Inflammatory macrophage (primary cell): ENCODE measurements at regions not wholly inside any gene's neighbourhood (a gene's known extent, or its start where the extent isn't known, plus 50 kb on each side); places are given as distances from the start of the nearest gene placed in this dataset.

Source experiments
- DNase-seq, 2 donors: peaks; one replicate each; pipeline ENCODE4 v3.0.0-alpha.2; 2020 to 2022

DNA sequence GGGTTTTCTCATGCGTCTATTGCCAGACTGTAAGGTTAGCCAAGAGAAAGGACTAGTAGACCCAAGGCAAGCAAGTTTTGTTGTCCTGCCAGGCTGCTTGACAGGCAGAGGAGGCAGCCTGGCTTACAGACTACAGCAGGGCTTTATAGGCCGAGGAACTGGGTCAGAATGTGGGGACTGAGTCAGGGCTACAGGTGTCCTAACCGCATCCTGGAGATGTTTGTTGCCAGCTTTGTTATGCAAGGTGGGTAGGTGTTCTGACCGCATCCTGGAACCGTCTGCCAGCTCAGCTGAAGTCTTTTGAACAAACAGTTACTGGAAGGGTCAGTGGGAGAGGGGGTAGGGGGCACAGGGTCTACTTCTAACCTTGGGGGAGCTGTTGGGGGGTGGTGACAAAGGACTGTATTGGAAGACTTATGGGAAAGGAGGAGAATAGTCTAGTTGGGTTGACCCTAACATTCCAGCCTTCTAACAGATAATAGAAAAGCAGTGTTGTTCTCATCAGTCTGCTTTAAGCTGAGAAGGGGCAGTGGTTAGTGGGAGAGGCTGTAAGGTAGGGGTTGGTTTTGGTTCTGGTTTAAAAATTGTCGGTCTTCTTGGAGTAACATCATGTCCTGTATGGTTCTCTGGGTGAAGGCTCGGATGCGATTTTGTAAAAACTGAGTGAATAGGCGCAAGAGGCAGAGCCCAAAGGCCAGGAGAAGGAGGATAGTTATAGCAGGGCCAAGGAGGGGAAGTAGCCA lies 913.8 kb upstream of the SLITRK5 start:
- DNase-seq = no peak

DNA sequence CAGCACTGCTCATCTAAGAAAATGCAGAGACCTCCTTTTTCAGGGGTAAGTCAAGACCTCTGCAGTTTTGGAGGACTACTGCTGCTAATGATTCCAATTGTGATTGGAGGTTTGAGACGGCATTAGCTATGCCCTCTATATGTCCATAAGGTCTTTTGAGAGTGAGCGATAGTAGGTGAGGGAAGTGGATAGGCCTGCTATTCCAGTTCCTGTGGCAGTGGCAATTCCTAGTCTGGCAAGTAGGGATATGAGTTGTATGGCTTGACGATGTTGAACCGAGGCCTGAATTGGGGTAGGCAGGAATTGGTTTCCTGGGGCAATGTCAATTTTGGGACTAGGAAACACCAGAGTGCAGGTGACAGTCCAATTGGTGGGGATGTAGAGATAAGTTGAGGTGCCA lies 913.1 kb upstream of the SLITRK5 start:
- no peak for DNase-seq

DNA sequence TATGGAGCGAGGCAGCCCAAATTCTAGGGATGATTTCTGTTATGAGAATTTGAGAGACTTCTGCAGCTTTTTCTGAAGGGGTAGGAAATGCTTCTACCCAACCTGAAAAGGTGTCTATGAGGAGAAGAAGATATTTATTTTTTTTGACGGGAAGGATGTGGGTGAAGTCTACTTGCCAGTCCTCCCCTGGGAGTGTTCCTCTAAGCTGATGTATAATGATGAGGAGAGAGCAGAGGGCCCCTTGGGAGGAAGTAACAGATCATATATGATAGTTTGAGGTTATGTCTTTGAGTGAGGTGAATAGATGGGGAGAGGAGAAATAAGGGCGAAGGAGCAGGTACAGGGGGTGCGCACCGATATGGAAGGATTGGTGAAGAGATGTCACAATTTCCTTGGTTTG lies 910.6 kb upstream of the SLITRK5 start:
- no peak for DNase-seq

DNA sequence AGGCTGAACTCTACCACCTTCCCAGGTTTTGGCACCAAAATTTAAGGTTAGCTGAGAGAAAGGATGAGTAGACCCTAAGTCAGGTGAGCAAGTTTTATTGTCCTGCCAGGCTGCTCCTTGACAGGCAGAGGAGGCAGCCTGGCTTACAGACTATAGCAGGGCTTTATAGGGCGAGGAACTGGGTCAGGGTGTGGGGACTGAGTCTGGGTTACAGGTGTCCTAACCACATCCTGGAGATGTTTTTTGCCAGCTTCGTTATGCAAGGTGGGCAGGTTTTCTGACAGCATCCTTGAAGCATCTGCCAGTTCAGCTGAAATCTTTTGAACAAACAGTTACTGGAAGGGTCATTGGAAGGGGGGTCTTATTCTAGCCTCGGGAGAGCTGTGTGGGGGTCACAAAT lies 905.7 kb upstream of the SLITRK5 start:
- no peak for DNase-seq

DNA sequence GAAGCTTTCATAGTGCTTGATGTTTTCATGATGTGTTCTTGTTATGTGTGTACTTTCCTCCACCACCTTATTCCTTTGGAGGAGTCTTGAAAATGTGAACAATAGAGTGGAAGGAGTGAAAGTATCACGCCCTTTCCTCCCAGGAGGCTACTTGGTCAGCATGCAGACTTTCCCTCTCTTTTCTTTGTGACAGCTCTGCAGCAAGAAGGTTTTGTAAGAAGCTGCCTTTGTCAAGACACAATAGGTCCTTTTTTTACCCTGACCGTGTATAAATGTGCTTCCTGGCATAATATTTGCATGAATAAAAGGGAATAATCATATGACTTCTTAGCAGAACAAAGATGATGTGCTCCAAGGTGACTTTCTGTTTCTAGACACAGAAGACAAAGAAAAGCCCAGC lies 882.6 kb upstream of the SLITRK5 start:
- no peak for DNase-seq

DNA sequence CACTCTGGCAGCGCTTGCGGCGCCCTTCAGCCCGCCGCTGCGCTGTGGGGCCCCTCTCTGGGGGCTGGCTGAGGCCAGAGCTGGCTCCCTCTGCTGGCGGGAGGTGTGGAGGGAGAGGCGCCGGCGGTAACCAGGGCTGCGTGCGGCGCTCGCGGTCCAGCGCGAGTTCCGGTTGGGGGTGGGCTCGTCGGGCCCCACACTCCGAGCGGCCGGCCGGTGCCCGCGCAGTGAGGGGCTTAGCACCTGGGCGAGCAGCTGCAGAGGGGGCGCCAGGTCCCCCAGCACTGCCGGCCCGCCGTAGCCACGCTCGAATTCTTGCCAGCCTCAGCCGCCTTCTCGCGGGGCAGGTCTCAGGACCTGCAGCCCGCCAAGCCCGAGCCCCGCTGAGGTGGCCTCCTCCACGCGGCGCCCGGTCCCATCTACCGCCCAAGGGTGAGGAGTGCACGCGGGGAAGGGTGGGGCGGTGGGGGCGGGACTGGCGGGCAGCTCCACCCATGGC lies 879.0 kb upstream of the SLITRK5 start:
- DNase-seq = no peak

DNA sequence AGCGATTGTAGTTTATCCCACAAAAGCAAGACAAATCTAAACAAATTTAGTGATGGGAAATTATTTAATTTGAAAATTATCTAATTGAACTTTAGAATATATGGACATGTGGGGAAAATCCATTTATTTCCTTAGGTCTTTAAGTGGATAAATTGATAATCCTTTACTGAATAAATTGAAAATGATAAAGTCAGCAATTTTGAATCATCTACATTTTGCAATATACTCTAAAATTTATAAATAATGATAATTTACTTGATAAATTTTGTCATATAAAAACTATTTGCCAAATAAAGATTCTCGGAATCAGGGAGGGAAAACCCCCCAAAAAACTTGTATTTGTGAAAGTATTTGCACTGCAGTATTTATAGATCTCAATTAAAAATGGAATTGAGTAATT lies 875.3 kb upstream of the SLITRK5 start:
- DNase-seq = no peak

DNA sequence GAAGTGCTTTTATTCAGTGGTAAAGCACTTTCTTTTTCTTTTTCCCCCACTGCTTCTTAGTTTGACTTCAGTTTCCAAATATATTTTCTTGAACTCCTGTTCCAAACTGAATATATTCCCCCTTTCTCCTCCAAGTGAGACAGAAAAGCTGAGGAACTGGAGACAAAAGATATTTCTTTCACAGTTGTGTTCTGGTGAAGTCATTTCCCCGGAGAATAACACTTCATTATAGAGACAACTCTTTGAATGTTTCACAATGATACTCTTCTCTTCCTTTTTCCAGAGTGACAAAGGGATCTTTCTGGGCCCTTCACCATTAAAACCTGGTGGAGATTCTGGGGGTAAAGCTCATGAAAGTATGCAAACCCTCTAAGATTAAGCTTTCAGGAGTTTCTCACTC lies 860.8 kb upstream of the SLITRK5 start:
- no peak for DNase-seq

DNA sequence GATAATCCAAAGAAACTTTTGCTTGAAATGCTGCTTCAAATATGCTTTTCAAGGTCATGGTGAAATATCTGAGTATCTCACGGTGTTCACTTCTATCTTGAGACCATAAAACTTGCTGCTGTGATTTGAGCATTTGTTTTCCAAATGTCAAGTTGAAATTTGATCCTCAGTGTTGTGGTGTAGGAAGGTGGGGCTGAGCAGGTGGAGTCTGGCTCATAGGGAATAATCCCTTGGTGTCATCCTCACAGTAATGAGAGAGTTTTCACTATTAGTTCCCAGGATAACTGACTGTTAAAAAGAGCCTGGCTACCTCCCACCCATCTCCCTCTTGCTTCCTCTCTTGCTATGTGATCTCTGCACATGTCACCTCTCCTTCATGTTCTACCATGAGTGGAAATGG lies 858.0 kb upstream of the SLITRK5 start:
- no peak for DNase-seq

DNA sequence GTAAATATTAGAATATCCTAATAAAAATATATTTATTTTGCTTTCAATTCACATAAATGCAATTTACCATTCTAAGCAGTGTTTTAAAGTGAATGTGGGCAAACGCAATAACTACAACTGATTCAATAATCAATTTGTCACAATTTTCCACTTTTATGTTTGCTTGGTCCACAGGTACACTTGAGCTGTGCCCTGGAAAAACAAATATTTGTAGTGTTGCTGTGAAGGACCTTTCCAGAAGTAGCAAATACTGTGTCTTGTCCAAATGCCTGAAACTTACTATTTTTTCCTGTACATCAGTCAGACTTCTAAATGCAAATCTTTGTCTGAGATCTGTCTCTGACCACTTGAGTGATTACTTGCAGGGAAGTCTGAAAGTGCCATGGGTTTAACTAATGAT lies 845.8 kb upstream of the SLITRK5 start:
- DNase-seq = no peak

DNA sequence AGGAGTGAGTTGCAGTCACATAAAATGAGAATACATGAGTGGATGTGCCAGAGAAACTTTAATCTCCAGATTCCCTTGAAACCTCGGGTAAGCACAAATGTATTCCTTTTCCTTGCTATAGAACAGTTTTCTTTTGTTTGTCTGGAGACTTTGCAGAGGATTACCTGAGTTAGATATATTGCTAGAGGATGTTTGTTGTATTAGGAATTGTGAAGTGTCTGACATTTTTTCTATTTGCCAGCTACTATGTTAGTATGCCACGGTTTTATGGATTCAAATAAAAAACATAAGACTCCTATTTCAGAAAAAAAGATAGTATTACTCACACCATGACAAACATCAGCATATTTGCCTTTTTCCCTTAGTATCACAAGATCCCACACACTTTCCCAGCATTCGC lies 844.9 kb upstream of the SLITRK5 start:
- no peak for DNase-seq

DNA sequence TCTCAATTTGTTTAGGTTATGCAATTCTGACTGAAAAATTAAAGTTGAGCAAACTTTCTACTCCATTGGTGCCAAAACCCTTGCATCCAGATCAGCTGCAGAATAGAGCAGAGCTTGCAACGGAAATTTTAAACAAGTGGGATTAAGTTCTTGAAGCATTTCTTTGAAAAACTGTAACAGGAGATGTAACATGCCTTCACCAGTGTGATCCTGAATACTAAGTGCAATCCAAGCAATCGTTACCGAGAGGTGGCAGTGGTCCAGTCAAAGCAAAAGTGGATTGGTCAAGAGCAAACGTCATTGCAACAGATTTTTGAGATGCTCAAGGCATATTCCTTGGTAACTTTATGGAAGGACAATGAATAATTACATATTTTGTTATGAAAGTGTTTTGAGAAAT lies 841.1 kb upstream of the SLITRK5 start:
- DNase-seq = no peak

DNA sequence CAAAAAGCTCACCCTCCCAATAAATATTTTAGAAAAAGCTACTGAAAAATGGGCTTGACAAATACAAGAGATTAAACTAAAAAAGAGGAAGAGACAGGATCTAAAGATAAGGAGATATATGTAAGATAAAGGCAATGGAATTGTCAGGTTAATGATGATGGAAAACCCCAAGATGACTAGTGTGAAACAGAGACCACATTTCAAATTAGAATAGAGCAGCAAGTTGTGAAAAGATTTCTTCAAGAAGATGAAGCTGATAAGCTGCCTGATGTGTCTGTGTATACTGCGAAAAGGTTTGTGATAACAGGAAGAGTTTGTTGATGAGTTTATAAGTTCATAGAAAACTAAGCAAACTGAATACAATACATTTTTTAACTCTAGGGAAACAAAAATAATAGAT lies 840.1 kb upstream of the SLITRK5 start:
- no peak for DNase-seq

DNA sequence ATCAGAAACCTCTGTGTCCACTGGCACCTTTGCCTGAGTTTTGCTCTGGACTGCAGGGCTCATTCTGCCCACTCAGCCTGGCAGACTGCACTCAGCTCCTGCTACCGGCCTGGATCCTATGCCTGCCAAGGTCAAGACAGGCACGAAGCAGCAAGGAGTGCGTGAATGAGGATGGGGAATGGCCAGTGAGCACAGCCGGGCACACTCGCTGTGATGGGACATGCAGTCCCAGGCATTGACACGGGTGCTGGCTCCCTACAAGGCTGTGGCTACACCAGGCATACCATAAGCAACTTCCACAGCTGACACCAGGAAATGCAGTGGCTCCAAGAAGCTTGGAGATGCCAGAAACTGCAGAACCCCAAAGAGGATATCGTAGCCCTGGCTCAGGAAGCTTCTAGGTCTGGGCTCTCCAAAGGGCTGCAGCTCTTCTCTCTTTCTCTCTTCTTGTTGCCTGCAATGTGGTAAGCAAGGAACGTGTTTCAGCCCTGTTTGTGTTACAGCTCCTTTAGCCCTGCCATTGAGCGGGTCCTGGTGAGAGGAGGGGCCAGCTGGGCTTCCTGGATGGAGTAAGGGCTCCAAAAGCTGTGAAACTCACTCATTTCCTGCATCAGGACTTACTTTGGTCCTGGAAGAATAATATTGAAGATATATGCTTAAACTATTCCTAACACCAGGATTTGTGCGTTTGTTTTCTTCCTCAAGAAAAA lies 832.6 kb upstream of the SLITRK5 start:
- no peak for DNase-seq

DNA sequence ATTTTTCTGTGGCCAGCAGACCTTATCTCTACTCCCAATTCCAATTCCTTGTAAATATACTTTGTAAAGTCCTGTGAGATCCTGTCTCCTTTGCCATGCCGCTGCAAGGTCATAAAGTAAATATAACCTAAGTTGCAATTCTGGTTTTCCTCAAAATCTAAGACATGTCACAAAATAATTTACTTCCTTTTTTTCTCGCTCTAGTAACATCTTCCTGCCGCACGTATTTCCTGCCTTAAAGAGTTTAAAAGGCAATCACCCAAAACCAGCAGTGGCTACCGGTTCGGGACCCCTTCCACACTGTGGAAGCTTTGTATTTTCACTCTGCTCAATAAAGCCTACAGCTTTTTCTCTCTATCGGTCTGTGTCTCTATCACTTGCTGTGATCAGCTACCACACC lies 832.0 kb upstream of the SLITRK5 start:
- DNase-seq = no peak

DNA sequence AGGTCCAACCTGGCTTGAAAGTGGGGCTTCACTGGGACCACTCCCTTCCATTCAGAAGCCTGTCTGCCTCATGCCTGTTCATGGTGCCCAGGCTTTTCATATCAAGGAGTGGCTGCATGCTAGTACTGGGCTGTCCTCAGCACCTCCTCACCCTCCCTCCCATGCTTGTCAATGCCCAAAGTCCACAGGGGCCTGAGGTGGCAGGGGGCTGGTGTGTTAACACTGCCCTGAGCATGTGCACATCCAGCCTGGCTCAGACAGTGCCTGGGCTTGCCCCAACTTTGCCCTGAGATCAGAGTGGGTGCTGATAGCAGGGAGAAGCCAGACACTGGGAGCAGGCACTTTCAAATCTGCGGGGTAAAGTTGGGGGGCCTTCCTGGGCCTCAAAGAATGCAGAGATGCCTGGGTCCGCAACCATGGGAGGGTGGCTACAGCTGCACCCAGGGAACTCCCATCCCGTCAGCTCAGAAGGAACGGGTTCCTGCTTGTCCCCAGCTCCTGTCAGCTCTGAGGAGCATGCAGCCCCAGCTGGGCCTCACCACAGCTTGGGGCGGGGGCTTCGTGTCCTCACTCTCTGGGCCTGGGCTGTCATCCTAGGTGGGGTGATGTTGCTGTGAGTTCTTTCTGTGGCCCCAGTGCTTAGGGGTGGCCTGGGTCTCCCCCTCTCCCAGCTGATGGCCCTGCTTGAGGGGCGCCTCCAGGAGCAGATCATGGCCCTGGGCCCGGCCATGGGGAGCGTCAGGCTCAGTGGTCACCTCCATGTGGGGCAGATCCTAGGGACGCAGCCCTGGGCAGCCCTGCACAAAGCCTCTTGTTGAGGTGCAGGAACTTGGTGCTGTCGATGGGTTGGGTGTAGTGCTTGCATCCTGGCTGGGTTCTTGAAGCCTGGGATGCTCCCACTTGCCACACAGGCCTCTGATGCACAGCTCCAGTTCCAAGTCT lies 830.6 kb upstream of the SLITRK5 start:
- no peak for DNase-seq

DNA sequence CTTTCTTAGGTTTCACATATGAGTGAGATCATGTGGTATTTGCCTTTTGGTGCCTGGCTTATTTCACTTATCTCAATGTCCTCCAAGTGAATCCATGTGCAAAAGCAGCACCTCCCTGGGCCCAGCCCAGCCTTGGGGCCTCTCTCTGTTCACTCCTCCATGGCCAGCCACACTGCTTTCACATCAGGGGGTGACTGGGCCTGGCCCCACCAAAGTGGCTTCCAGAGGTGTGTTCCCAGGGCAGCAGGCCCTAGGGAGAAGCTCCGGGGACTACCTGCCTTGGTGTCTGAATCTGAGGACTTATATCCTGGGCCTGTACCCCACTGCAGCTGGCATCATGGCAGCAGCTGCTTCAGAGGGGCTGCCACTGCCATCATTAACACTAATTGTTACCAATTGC lies 829.9 kb upstream of the SLITRK5 start:
- no peak for DNase-seq

DNA sequence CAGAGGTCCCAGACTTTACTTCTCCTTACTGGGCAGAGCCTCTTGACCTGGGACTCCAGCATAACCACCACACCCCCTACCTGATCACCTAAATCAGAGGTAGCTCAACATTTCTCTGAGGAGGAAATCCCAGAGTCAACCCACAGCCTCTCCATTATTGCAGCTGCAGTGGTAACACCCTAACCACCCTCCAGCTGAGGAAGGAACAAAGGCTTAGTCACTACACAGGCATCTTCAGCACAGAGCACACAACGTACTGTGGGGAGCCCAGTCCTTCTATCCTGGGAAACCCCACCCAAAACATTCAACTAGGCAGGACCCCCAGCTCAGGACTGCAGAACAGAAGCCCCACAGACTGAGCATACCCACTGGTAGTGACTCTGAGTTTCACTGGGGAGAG lies 824.7 kb upstream of the SLITRK5 start:
- no peak for DNase-seq

DNA sequence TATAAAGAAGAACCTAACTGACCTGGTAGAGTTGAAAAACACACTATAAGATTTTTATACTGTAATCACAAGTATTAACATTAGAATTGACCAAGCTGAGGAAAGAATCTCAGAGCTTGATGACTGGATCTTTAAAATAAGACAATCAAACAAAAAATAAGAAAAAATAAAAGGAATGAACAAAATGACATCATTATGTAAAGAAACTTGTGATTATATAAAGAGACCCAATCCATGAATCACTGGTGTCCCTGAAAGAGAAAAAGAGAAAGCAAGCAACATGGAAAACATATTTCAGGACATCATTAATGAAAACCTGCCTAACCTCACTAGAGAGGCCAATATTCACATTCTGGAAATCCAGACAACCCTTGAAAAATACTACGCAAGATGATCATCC lies 822.5 kb upstream of the SLITRK5 start:
- no peak for DNase-seq

DNA sequence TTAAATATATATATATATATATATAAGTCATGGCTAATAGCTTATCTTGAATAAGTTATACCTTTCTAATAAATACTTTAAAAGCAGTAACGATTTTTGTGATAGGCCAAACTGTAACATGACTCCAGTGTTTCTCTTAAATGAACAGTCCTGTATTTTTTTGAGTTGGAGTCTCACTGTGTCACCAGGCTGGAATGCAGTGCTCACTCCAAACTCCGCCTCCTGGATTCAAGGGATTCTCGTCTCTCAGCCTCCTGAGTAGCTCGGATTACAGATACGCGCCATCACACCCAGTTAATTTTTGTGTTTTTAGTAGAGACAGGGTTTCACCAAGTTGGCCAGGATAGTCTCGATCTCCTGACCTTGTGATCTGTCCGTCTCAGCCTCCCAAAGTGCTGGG lies 814.2 kb upstream of the SLITRK5 start:
- no peak for DNase-seq

DNA sequence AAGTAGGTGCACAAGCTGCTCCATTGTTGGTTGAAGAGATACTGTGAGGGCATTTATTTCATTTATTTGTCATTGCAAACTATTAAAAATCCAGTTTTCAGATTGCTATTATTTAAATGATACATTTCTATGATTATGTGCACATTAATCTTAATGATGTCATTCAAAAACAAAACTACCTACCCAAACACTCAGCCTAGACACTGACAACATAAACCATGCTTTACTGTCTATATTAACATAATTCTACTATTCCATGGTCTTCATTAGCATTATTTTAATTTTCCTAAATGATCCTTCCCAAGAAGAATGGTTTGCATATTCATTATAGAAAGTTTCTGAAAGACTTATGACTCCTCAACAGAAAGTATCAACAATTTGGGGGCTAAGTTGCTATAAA lies 813.0 kb upstream of the SLITRK5 start:
- no peak for DNase-seq

DNA sequence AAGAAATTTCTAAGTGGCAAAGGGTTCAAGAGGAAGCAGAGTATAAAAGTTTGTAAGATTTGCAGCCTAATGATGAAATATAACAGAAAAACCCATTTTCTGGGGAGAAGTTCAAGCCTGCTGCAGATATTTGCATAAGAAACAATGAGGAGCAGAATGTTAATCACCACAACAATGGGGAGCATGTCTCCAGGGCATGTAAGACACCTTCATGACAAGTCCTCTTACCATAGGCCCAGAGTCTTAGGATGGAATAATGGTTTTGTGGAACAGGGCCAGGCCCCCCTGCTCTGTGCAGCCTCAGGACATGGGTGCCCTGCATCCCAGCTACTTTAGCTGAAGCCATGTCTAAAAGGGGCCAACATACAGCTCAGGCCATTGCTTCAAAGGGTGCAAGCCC lies 809.0 kb upstream of the SLITRK5 start:
- no peak for DNase-seq

DNA sequence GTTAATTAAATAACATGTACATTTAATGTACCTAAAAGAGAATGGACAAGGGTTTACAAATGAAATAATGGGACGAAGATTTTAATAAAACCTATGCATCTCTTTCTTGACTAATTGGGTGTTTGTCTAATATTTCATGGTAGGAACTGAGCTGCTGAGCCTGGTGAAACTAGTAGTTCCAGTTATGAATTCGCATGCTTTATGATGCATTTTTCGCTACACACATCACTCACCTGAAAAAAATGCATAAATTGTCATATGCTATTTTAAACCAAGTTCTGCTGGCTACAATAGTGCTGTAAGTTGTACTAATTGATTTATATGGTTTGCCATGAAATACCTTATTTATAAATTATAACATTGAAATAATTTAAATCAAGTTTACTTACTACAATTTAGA lies 806.8 kb upstream of the SLITRK5 start:
- no peak for DNase-seq
